OCI-LY1 (cell line): ENCODE measurements at regions not wholly inside any gene's neighbourhood (a gene's known extent, or its start where the extent isn't known, plus 50 kb on each side); places are given as distances from the start of the nearest gene placed in this dataset.

Source experiments
- CTCF ChIP-seq: fragments of 200-600 bp; sonication (generic), shearing (Covaris generic); IDR thresholded peaks from 2 replicates; pipeline ENCODE4 v1.5.1; 2017; ENCODE audit warnings: mild to moderate bottlenecking, antibody characterized with exemption, low read length, moderate library complexity, mixed read lengths
- EZH2 ChIP-seq: fragments of 200-600 bp; sonication (generic), shearing (Covaris generic); IDR thresholded peaks from 2 replicates; pipeline ENCODE4 v1.8.0; 2017; ENCODE audit warnings: borderline replicate concordance, mixed run types, mild to moderate bottlenecking, antibody characterized with exemption, low read length, moderate library complexity, mixed read lengths

- TF ChIP-seq CTCF: no peak
- no peak for TF ChIP-seq EZH2
These were observed 217.4 kb upstream of the SLC35B3 start for GRCh38 chr6:8652710-8653109.
